ACC112 (cell line): ENCODE measurements at regions not wholly inside any gene's neighbourhood (a gene's known extent, or its start where the extent isn't known, plus 50 kb on each side); places are given as distances from the start of the nearest gene placed in this dataset.

Experiments
- H2AFZ ChIP-seq: fragments of 200-600 bp; sonication (generic); one replicate; pipeline ENCODE4 v1.6.0; 2017; ENCODE audit warnings: antibody characterized with exemption, low read length; ENCODE audit not compliant: unreplicated experiment
- H3K27ac ChIP-seq: fragments of 200-600 bp; sonication (generic); 2 replicates; pipeline ENCODE4 v1.5.1; 2014; ENCODE audit warnings: low read depth, mild to moderate bottlenecking, antibody characterized with exemption, low read length, moderate library complexity
- H3K27me3 ChIP-seq: fragments of 200-600 bp; sonication (generic); 2 replicates; pipeline ENCODE4 v1.6.1; 2014; ENCODE audit warnings: mild to moderate bottlenecking, antibody characterized with exemption, low read length, moderate library complexity, mixed read lengths; ENCODE audit not compliant: insufficient read depth
- H3K36me3 ChIP-seq: fragments of 200-600 bp; sonication (generic); 2 replicates; pipeline ENCODE4 v1.6.1; 2016; ENCODE audit warnings: mild to moderate bottlenecking, antibody characterized with exemption, low read length, moderate library complexity, mixed read lengths; ENCODE audit not compliant: insufficient read depth
- H3K4me1 ChIP-seq: fragments of 200-600 bp; sonication (generic); one replicate; pipeline ENCODE4 v1.6.1; 2016; ENCODE audit warnings: low read length, mixed read lengths; ENCODE audit not compliant: insufficient read depth, unreplicated experiment, control insufficient read depth
- H3K4me3 ChIP-seq: fragments of 200-600 bp; sonication (generic); 2 replicates; pipeline ENCODE4 v1.5.1; 2014; ENCODE audit warnings: mild to moderate bottlenecking, low read depth, low read length
- H3K79me2 ChIP-seq: fragments of 200-600 bp; sonication (generic); one replicate; pipeline ENCODE4 v1.6.0; 2016; ENCODE audit warnings: low read length; ENCODE audit not compliant: control insufficient read depth, unreplicated experiment, insufficient read depth

GRCh38 chr1:213552045-213552444 is 435.7 kb upstream of the PROX1 start:
- Histone ChIP-seq H3K27me3 (no peaks in the 10 kb centered on the region), H3K27ac (no peak overlapping the region), H3K36me3 (no peaks in the 10 kb centered on the region), H2AFZ (no peak overlapping the region), H3K4me1 (no peaks in the 10 kb centered on the region), H3K4me3 (no peak overlapping the region), H3K79me2 (no peaks in the 10 kb centered on the region)

- H3K27ac ChIP-seq: no peak overlapping the region
- no peak overlapping the region for H3K4me3 ChIP-seq
- no peak overlapping the region for H2AFZ ChIP-seq
- H3K79me2 ChIP-seq: no peaks in the 10 kb centered on the region
- H3K27me3 ChIP-seq: no peaks in the 10 kb centered on the region
- no peaks in the 10 kb centered on the region for H3K36me3 ChIP-seq
- no peaks in the 10 kb centered on the region for H3K4me1 ChIP-seq
Measured at GRCh38 chr1:213560226-213560625, 427.5 kb upstream of the PROX1 start.

- no peak overlapping the region for H3K27ac ChIP-seq
- H3K36me3 ChIP-seq: no peaks in the 10 kb centered on the region
- H3K4me1 ChIP-seq: no peaks in the 10 kb centered on the region
- no peak overlapping the region for H2AFZ ChIP-seq
- no peak overlapping the region for H3K4me3 ChIP-seq
- H3K27me3 ChIP-seq: no peaks in the 10 kb centered on the region
- H3K79me2 ChIP-seq: no peaks in the 10 kb centered on the region
Measured at GRCh38 chr1:213561870-213562269, 425.9 kb upstream of the PROX1 start.

DNA sequence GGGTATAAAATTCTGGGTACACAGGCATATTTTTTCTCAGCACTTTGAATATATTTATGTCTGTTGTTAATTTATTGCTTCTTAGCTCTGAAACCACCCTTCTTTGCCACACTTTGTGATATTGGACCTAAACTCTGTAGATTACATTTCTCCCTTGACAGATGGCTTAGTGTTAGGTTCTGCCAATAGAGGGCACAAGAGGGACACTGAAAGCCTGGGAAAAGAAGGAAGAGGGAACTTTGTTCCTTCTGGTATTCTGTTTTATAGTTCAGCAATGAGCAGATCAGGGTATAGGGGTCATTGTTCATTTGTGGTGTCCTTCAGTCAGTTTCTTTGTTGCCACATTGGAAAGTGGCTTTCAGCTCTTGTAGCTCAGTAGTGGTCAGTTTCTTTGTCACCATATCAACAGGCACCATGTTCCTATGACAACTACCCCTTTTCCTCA is 423.5 kb upstream of the PROX1 start:
- H3K79me2 ChIP-seq: no peaks in the 10 kb centered on the region
- H3K27ac ChIP-seq: no peak overlapping the region
- H3K4me1 ChIP-seq: no peaks in the 10 kb centered on the region
- no peak overlapping the region for H2AFZ ChIP-seq
- H3K36me3 ChIP-seq: no peaks in the 10 kb centered on the region
- H3K4me3 ChIP-seq: no peak overlapping the region
- no peaks in the 10 kb centered on the region for H3K27me3 ChIP-seq

DNA sequence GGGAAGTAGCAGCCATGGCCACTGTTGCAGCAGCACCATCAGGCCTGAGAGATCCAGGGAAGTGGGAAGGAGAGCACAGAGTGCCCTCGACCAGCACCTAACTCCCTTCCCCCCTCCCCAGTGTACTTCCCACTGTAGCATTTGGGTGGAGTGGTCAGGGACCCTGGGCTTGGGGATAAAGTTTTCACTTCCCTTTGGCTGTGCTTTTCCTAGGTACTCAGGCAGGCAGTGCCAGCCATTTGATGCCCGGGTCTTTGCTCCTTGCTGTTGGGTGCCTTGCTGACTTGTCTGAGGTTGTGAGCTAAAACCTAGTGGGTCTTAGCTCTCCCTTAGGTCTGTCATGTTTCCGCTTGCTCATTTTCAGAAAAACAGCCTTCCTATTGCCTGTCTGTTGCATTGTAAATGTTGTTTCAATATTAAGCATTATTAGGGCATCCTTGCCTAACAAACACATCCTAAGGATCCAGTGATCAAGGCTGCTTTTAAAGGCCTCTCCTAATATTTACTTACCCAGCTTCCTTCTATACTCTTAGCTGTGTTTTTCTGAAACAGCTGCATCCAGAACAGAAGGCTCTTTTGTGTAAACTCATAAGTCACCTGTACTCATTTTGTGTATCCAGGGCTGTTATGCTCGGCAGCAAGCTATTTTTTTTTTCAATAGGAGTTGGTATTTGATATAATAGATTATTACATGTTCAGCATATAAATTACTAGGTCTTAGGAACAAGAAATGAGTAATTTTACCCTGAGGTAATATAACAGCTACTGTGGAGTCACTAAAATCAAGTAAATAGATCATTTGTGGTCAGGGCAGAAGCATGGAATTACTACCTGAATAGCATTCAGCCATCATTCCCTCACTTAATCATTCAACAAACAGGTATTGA is 418.6 kb upstream of the PROX1 start:
- Histone ChIP-seq H3K4me3 (no peak overlapping the region), H3K27ac (no peak overlapping the region), H3K27me3 (no peaks in the 10 kb centered on the region), H3K4me1 (no peaks in the 10 kb centered on the region), H2AFZ (no peak overlapping the region), H3K36me3 (no peaks in the 10 kb centered on the region), H3K79me2 (no peaks in the 10 kb centered on the region)

GRCh38 chr1:213569816-213570150 is 418.0 kb upstream of the PROX1 start:
- Histone ChIP-seq H3K27ac (no peak overlapping the region), H2AFZ (no peak overlapping the region), H3K36me3 (no peaks in the 10 kb centered on the region), H3K27me3 (no peaks in the 10 kb centered on the region), H3K4me3 (no peak overlapping the region), H3K79me2 (no peaks in the 10 kb centered on the region), H3K4me1 (no peaks in the 10 kb centered on the region)

DNA sequence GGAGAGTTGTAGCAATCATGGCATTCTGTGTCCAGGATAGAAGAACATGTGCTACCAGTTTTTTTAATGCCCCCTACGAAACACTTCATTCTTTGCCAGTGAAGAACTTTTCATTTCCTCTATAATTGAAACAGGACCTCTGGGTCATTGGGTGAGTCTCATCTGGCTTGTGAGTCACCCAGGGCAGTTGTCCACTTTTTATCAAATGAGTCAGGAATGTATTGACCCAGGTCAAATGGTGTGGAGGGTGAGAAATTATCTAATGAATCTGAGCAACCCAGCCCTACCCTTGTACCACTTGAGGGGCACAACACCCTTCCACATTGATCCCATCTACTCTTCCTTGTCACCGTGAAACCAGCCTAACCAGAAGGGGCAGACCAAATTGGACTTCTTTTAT is 417.3 kb upstream of the PROX1 start:
- no peaks in the 10 kb centered on the region for H3K4me1 ChIP-seq
- no peaks in the 10 kb centered on the region for H3K36me3 ChIP-seq
- H3K27me3 ChIP-seq: no peaks in the 10 kb centered on the region
- H3K4me3 ChIP-seq: no peak overlapping the region
- H3K27ac ChIP-seq: no peak overlapping the region
- no peak overlapping the region for H2AFZ ChIP-seq
- H3K79me2 ChIP-seq: no peaks in the 10 kb centered on the region

DNA sequence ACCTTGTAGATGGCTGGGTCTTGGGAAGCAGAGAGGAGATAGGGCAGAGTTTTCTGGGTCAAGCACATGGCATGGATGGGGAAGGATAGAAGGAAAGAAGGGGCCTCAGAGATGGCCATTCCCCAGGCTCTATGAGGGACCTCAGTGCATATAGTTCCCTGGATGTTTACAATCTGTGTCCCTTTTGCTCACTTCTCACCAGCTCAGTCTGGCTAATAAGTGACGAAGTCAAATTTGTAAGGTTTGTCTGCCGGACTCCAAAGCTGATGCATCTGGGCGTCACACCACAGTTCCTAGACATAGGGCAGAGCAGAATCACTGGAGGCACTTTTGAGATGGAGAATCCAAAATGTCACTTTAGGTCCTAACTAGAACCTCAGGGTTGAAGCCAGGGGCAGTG is 416.4 kb upstream of the PROX1 start:
- Histone ChIP-seq H2AFZ (no peak overlapping the region), H3K27ac (no peak overlapping the region), H3K79me2 (no peaks in the 10 kb centered on the region), H3K27me3 (no peaks in the 10 kb centered on the region), H3K4me1 (no peaks in the 10 kb centered on the region), H3K4me3 (no peak overlapping the region), H3K36me3 (no peaks in the 10 kb centered on the region)

GRCh38 chr1:213571843-213572242 is 415.9 kb upstream of the PROX1 start:
- Histone ChIP-seq H3K4me1 (no peaks in the 10 kb centered on the region), H3K79me2 (no peaks in the 10 kb centered on the region), H3K27ac (no peak overlapping the region), H3K27me3 (no peaks in the 10 kb centered on the region), H3K36me3 (no peaks in the 10 kb centered on the region), H3K4me3 (no peak overlapping the region), H2AFZ (no peak overlapping the region)

DNA sequence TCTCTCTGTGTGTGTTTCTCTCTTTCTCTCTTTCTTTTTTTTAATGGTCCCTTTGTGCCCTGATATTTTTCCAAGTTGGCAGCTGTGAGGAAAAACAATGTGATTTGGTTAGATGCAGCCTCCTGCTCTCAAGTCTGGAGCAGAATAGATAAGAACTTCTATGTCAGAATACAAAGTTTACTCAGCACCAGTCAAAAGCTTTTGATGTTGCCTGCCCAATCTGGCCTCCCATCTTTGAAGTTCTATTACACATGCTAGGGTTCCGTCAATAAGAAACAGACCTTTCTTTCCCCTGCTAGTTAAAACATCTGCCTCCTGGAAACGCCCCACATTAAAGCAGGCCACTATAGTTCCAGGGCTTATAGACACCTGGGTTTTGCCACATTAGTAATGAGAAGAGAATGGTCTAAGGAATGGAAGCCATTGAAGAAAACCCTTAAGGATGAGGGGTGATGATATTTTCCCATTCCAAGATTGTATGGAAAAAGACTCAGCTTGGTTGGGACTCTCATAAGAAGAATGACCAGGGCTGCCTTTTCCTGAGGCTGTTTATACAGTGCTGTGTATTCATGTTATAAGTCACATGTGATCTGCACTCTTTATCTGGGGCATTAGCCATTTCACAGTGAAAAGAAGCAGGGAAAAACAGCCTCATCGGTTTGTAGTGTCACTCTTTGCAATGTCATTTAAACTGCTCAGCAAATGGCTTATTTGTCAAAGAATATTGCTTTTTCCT is 414.7 kb upstream of the PROX1 start:
- no peak overlapping the region for H2AFZ ChIP-seq
- H3K36me3 ChIP-seq: no peaks in the 10 kb centered on the region
- no peaks in the 10 kb centered on the region for H3K4me1 ChIP-seq
- no peaks in the 10 kb centered on the region for H3K79me2 ChIP-seq
- no peaks in the 10 kb centered on the region for H3K27me3 ChIP-seq
- H3K27ac ChIP-seq: no peak overlapping the region
- no peak overlapping the region for H3K4me3 ChIP-seq

- Histone ChIP-seq H3K4me1 (no peaks in the 10 kb centered on the region), H3K36me3 (no peaks in the 10 kb centered on the region), H3K27ac (no peak overlapping the region), H2AFZ (no peak overlapping the region), H3K79me2 (no peaks in the 10 kb centered on the region), H3K4me3 (no peak overlapping the region), H3K27me3 (no peaks in the 10 kb centered on the region)
Measured at GRCh38 chr1:213573648-213574009, 414.1 kb upstream of the PROX1 start.
